HEK293T (cell line): ENCODE measurements at regions not wholly inside any gene's neighbourhood (a gene's known extent, or its start where the extent isn't known, plus 50 kb on each side); places are given as distances from the start of the nearest gene placed in this dataset.
"Not testable (repeated sequence)": the region's sequence is repeated elsewhere in the genome, so short reads cannot be mapped to it uniquely, and the experiment has no call there.

Experiments
- BHLHE40 ChIP-seq: fragments of 450-650 bp; IDR thresholded peaks from 2 replicates; pipeline ENCODE4 v1.6.1; 2016; ENCODE audit warnings: mild to moderate bottlenecking, moderate library complexity, borderline replicate concordance
- FOXK2 ChIP-seq: fragments of 450-650 bp; IDR thresholded peaks from 2 replicates; pipeline ENCODE4 v1.6.1; 2016; ENCODE audit warnings: mild to moderate bottlenecking
- FOXM1 ChIP-seq: fragments of 450-650 bp; IDR thresholded peaks from 2 replicates; pipeline ENCODE4 v1.6.1; 2017; ENCODE audit warnings: mild to moderate bottlenecking, borderline replicate concordance
- HDGF ChIP-seq: fragments of 450-650 bp; IDR thresholded peaks from 2 replicates; pipeline ENCODE4 v1.6.1; 2017; ENCODE audit warnings: antibody characterized with exemption, borderline replicate concordance
- L3MBTL2 ChIP-seq: fragments of 450-650 bp; conservative IDR thresholded peaks from 2 replicates; pipeline ENCODE4 v1.6.1; 2016; ENCODE audit warnings: mild to moderate bottlenecking
- NFRKB ChIP-seq: fragments of 450-650 bp; IDR thresholded peaks from 2 replicates; pipeline ENCODE4 v1.6.1; 2016; ENCODE audit warnings: mild to moderate bottlenecking, moderate library complexity
- SP1 ChIP-seq: fragments of 450-650 bp; IDR thresholded peaks from 2 replicates; pipeline ENCODE4 v1.6.1; 2017
- SUZ12 ChIP-seq: fragments of 450-650 bp; IDR thresholded peaks from 2 replicates; pipeline ENCODE4 v1.6.1; 2016; ENCODE audit warnings: mild to moderate bottlenecking
- TARDBP ChIP-seq: fragments of 450-650 bp; IDR thresholded peaks from 2 replicates; pipeline ENCODE4 v1.6.1; 2016

- not testable (repeated sequence) for TF ChIP-seq SUZ12, SP1, HDGF, FOXM1, NFRKB, TARDBP, L3MBTL2, FOXK2, BHLHE40
Observed at GRCh38 chr6:60797831-60798230, 1488.2 kb downstream of the KHDRBS2 start.
